ACC112 (cell line): ENCODE measurements at regions not wholly inside any gene's neighbourhood (a gene's known extent, or its start where the extent isn't known, plus 50 kb on each side); places are given as distances from the start of the nearest gene placed in this dataset.

Source experiments
- H2AFZ ChIP-seq: fragments of 200-600 bp; sonication (generic); one replicate; pipeline ENCODE4 v1.6.0; 2017; ENCODE audit warnings: antibody characterized with exemption, low read length; ENCODE audit not compliant: unreplicated experiment
- H3K27ac ChIP-seq: fragments of 200-600 bp; sonication (generic); 2 replicates; pipeline ENCODE4 v1.5.1; 2014; ENCODE audit warnings: low read depth, mild to moderate bottlenecking, antibody characterized with exemption, low read length, moderate library complexity
- H3K27me3 ChIP-seq: fragments of 200-600 bp; sonication (generic); 2 replicates; pipeline ENCODE4 v1.6.1; 2014; ENCODE audit warnings: mild to moderate bottlenecking, antibody characterized with exemption, low read length, moderate library complexity, mixed read lengths; ENCODE audit not compliant: insufficient read depth
- H3K36me3 ChIP-seq: fragments of 200-600 bp; sonication (generic); 2 replicates; pipeline ENCODE4 v1.6.1; 2016; ENCODE audit warnings: mild to moderate bottlenecking, antibody characterized with exemption, low read length, moderate library complexity, mixed read lengths; ENCODE audit not compliant: insufficient read depth
- H3K4me1 ChIP-seq: fragments of 200-600 bp; sonication (generic); one replicate; pipeline ENCODE4 v1.6.1; 2016; ENCODE audit warnings: low read length, mixed read lengths; ENCODE audit not compliant: insufficient read depth, unreplicated experiment, control insufficient read depth
- H3K4me3 ChIP-seq: fragments of 200-600 bp; sonication (generic); 2 replicates; pipeline ENCODE4 v1.5.1; 2014; ENCODE audit warnings: mild to moderate bottlenecking, low read depth, low read length
- H3K79me2 ChIP-seq: fragments of 200-600 bp; sonication (generic); one replicate; pipeline ENCODE4 v1.6.0; 2016; ENCODE audit warnings: low read length; ENCODE audit not compliant: control insufficient read depth, unreplicated experiment, insufficient read depth

DNA sequence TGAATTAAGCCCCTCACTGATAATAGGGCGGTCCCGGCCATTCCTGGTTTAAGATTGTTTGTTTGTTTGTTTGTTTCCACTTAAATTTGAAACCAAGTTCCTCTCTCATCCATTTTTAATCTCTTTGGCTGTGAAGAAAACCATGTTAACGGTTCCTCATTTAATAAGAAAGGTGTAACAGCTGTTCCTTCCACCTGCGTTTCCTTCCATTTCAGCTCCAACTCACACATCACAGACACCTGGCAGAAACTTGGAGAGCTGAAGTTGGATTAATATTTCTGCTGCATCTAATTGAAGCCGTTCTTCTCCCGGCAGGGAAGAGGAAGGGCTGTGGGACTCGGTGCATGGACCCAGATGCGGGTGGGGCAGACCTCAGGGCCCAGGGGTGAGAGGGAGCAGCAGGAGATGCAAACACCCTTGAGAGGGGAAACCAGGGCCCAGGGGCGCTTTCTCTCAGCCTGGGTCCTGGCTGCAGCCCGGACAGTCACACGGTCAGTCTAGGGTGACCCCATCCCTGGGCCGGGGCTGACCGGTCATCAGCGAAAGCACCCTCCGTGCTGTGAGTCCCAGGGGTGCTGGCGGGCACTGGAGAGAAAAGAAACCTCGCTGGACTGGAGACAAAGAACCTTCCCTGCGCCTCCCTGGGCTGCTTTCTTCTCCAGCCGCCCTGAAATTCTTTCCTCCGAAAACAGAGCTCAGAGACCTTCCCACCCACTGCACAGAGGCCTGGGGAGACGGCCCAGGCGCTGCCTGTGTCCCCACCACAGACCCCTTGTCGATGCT is 242.0 kb downstream of the BRD1 start:
- no peaks in the 10 kb centered on the region for H3K79me2 ChIP-seq
- no peaks in the 10 kb centered on the region for H3K36me3 ChIP-seq
- H3K27ac ChIP-seq: no peak overlapping the region
- no peak overlapping the region for H3K4me3 ChIP-seq
- no peak overlapping the region for H2AFZ ChIP-seq
- H3K4me1 ChIP-seq: no peaks in the 10 kb centered on the region
- no peaks in the 10 kb centered on the region for H3K27me3 ChIP-seq

- H2AFZ ChIP-seq: no peak overlapping the region
- H3K27me3 ChIP-seq: no peaks in the 10 kb centered on the region
- H3K36me3 ChIP-seq: no peaks in the 10 kb centered on the region
- H3K27ac ChIP-seq: no peak overlapping the region
- H3K4me1 ChIP-seq: no peaks in the 10 kb centered on the region
- H3K4me3 ChIP-seq: no peak overlapping the region
- no peaks in the 10 kb centered on the region for H3K79me2 ChIP-seq
Measured at GRCh38 chr22:49583886-49584505, 243.7 kb downstream of the BRD1 start.

DNA sequence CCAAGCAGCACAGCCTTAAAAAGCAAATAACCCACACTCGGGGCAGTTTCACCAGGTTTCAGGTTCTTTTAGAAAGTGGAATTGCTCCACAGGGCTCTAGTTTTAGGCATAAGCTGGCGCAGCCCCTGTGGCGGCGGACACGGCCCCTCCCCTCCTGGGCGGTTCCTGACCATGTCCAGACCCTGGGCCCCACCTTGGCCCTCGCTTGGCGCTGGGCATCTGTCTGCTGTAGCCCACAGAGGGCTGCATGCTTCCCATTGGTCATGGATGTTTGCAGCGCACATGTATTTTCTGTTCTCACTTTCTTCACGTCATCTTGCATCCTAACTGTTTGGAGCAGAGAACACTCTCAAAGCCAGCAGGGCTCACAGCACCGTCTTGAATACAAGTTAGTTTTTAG is 244.3 kb downstream of the BRD1 start:
- no peaks in the 10 kb centered on the region for H3K79me2 ChIP-seq
- no peak overlapping the region for H3K27ac ChIP-seq
- H3K4me3 ChIP-seq: no peak overlapping the region
- H3K4me1 ChIP-seq: no peaks in the 10 kb centered on the region
- H3K27me3 ChIP-seq: no peaks in the 10 kb centered on the region
- H2AFZ ChIP-seq: no peak overlapping the region
- no peaks in the 10 kb centered on the region for H3K36me3 ChIP-seq

DNA sequence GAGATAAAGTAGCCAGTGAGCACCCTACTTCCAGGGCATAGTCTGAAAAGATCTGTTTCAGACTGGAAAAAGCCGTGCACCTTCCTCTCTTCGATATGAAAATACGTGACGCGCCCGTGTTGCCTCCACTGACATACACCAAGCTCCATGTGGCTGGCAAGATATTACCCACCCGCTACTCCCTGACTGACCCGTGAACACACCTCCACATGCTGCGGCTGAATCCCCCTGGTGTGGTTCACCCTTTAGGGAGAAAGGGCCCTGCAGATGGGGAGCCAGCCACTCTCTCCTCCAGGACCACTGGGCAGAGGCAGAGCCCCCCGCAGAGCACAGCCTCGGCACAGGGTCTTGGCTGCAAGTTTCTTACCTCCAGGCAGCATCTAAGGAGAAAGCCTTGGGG is 245.0 kb downstream of the BRD1 start:
- Histone ChIP-seq H3K79me2 (no peaks in the 10 kb centered on the region), H2AFZ (no peak overlapping the region), H3K27me3 (no peaks in the 10 kb centered on the region)

GRCh38 chr22:49582181-49582580 is 245.5 kb downstream of the BRD1 start:
- no peak overlapping the region for H3K27ac ChIP-seq
- no peaks in the 10 kb centered on the region for H3K27me3 ChIP-seq
- H2AFZ ChIP-seq: no peak overlapping the region
- no peaks in the 10 kb centered on the region for H3K4me1 ChIP-seq
- no peak overlapping the region for H3K4me3 ChIP-seq
- no peaks in the 10 kb centered on the region for H3K79me2 ChIP-seq
- no peaks in the 10 kb centered on the region for H3K36me3 ChIP-seq

More for the DNA sequence above, 245.0 kb downstream of the BRD1 start:
- no peaks in the 10 kb centered on the region for H3K4me1 ChIP-seq
- H3K4me3 ChIP-seq: no peak overlapping the region
- H3K27ac ChIP-seq: no peak overlapping the region
- no peaks in the 10 kb centered on the region for H3K36me3 ChIP-seq

DNA sequence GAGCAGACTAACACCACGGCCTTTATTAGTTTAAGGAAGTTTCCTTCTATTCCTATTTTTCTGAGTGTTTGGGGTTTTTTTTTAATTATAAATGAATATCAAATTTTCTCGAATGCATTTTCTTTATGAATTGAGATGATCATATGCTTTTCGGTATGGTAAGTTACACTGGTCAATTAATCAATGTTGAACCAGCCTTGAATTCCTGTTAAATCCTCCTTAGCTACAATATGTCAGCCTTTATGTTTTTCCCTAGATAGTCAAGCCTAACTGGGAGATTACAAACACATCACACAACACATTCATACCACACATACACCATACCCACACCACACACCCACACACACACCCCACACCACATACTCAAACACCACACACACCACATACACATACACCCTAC is 247.6 kb downstream of the BRD1 start:
- H3K4me1 ChIP-seq: no peaks in the 10 kb centered on the region
- H3K27me3 ChIP-seq: no peaks in the 10 kb centered on the region
- H2AFZ ChIP-seq: no peak overlapping the region
- H3K79me2 ChIP-seq: no peaks in the 10 kb centered on the region
- no peaks in the 10 kb centered on the region for H3K36me3 ChIP-seq
- H3K27ac ChIP-seq: no peak overlapping the region
- H3K4me3 ChIP-seq: no peak overlapping the region

GRCh38 chr22:49577168-49578060 is 250.3 kb downstream of the BRD1 start:
- Histone ChIP-seq H3K4me3 (no peak overlapping the region), H3K4me1 (no peaks in the 10 kb centered on the region), H3K27ac (no peak overlapping the region), H3K27me3 (no peaks in the 10 kb centered on the region), H3K36me3 (no peaks in the 10 kb centered on the region), H2AFZ (no peak overlapping the region), H3K79me2 (no peaks in the 10 kb centered on the region)

DNA sequence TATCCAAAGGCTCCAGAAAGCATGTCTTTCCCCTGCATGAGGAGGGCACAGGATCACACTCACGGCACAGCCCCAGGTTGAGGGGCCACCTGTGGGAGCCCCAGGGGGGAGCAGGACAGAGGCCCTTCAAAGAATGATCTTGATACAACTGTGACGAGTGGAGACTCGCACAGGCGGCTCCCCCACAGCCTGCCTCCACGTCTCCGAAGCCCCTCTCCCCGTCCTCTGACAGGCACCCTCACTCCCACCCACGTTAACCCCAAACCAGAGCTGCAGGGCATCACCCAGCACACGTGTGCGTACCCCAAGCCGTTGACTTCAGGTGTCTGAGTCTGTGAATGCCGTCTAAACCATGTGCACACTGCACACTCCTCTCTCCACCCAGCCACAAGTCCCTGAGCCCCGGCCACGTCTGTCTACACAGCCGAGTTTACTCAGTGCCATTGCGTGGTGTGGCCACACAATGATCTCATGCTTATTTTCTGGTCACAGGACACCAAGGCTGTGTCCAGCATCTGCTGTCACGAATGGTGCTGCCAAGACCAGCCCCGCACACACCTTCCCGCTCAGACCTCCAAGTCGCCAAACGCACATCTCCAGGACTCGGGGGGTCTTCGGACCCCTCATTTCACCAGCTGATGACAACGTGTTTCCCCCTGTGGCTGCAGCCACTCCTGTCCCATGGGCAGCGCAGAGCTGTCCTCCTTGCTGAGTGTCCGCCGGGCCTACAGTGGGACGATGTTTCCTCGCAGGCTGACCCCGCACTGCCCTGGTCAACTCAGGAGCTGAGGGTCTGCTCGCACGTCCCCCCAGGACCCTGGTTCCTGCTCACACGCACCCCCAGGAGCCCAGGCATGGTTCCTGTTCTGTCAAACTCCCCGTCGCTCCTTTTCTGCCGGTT is 251.2 kb downstream of the BRD1 start:
- no peaks in the 10 kb centered on the region for H3K79me2 ChIP-seq
- no peaks in the 10 kb centered on the region for H3K27me3 ChIP-seq
- no peak overlapping the region for H3K27ac ChIP-seq
- H2AFZ ChIP-seq: no peak overlapping the region
- H3K36me3 ChIP-seq: no peaks in the 10 kb centered on the region
- H3K4me1 ChIP-seq: no peaks in the 10 kb centered on the region
- no peak overlapping the region for H3K4me3 ChIP-seq

GRCh38 chr22:49575703-49576081 is 252.0 kb downstream of the BRD1 start:
- Histone ChIP-seq H2AFZ (no peak overlapping the region), H3K27ac (no peak overlapping the region), H3K4me3 (no peak overlapping the region), H3K27me3 (no peaks in the 10 kb centered on the region), H3K36me3 (no peaks in the 10 kb centered on the region), H3K79me2 (no peaks in the 10 kb centered on the region), H3K4me1 (no peaks in the 10 kb centered on the region)
